Nephron progenitor cell (in vitro differentiated cells): ENCODE measurements at regions not wholly inside any gene's neighbourhood (a gene's known extent, or its start where the extent isn't known, plus 50 kb on each side); places are given as distances from the start of the nearest gene placed in this dataset.

Experiments used
- DNase-seq: peaks from one replicate; pipeline ENCODE4 v3.0.0; 2021
- H3K27ac Mint-ChIP-seq: 2 replicates; pipeline ENCODE4 v1.8.0; 2021; ENCODE audit warnings: mild to moderate bottlenecking, moderate library complexity, mixed read lengths
- H3K27me3 Mint-ChIP-seq: 2 replicates; pipeline ENCODE4 v1.8.0; 2021; ENCODE audit warnings: mild to moderate bottlenecking, low read depth, mixed read lengths; ENCODE audit not compliant: poor library complexity
- H3K36me3 Mint-ChIP-seq: 2 replicates; pipeline ENCODE4 v1.8.0; 2021; ENCODE audit warnings: low read depth, mixed read lengths
- H3K4me1 Mint-ChIP-seq: 2 replicates; pipeline ENCODE4 v1.8.0; 2021; ENCODE audit warnings: mixed read lengths
- H3K4me3 Mint-ChIP-seq: 2 replicates; pipeline ENCODE4 v1.8.0; 2021; ENCODE audit warnings: mild to moderate bottlenecking, moderate library complexity, mixed read lengths
- H3K9me3 Mint-ChIP-seq: 2 replicates; pipeline ENCODE4 v1.8.0; 2021; ENCODE audit warnings: mild to moderate bottlenecking, moderate library complexity, mixed read lengths
- CTCF ChIP-seq: fragments of 200-600 bp; sonication (generic); IDR thresholded peaks from 2 replicates; pipeline ENCODE4 v1.5.0; 2021; ENCODE audit warnings: antibody characterized with exemption

GRCh38 chr7:53806119-53806518, 736.1 kb upstream of the VSTM2A start:
- H3K4me1 Mint-ChIP-seq, result no peaks in the 10 kb centered on the region
- no peak for TF ChIP-seq CTCF
- H3K36me3 Mint-ChIP-seq, result no peaks in the 10 kb centered on the region
- H3K27me3 Mint-ChIP-seq, result no peaks in the 10 kb centered on the region
- H3K4me3 Mint-ChIP-seq, result no peak overlapping the region
- no peaks in the 10 kb centered on the region for H3K9me3 Mint-ChIP-seq
- no peak overlapping the region for H3K27ac Mint-ChIP-seq
- no peak for DNase-seq

GRCh38 chr7:53811555-53812079, 730.6 kb upstream of the VSTM2A start:
- no peak for TF ChIP-seq CTCF
- H3K4me3 Mint-ChIP-seq, result no peak overlapping the region

GRCh38 chr7:53812135-53812534, 730.0 kb upstream of the VSTM2A start:
- Mint-ChIP-seq H3K36me3 (no peaks in the 10 kb centered on the region), H3K9me3 (no peaks in the 10 kb centered on the region), H3K27ac (no peak overlapping the region), H3K4me3 (no peak overlapping the region), H3K4me1 (no peaks in the 10 kb centered on the region), H3K27me3 (no peaks in the 10 kb centered on the region)
- DNase-seq, result no peak
- no peak for TF ChIP-seq CTCF

More at GRCh38 chr7:53811555-53812079, 730.6 kb upstream of the VSTM2A start:
- Mint-ChIP-seq H3K9me3 (no peaks in the 10 kb centered on the region), H3K27me3 (no peaks in the 10 kb centered on the region), H3K27ac (no peak overlapping the region), H3K4me1 (no peaks in the 10 kb centered on the region), H3K36me3 (no peaks in the 10 kb centered on the region)
- DNase-seq, result no peak

GRCh38 chr7:53835301-53835700, 706.9 kb upstream of the VSTM2A start:
- no peaks in the 10 kb centered on the region for H3K27me3 Mint-ChIP-seq
- H3K4me3 Mint-ChIP-seq, result no peak overlapping the region
- no peaks in the 10 kb centered on the region for H3K4me1 Mint-ChIP-seq
- H3K9me3 Mint-ChIP-seq, result no peaks in the 10 kb centered on the region
- H3K27ac Mint-ChIP-seq, result no peak overlapping the region
- no peak for TF ChIP-seq CTCF
- DNase-seq, result no peak
- no peaks in the 10 kb centered on the region for H3K36me3 Mint-ChIP-seq

- H3K9me3 Mint-ChIP-seq, result no peaks in the 10 kb centered on the region
- no peak for DNase-seq
- no peak overlapping the region for H3K27ac Mint-ChIP-seq
- H3K4me1 Mint-ChIP-seq, result no peaks in the 10 kb centered on the region
- no peak overlapping the region for H3K4me3 Mint-ChIP-seq
- no peaks in the 10 kb centered on the region for H3K36me3 Mint-ChIP-seq
- H3K27me3 Mint-ChIP-seq, result peaks cover 4% of the 10 kb centered on the region
- TF ChIP-seq CTCF, result no peak
Measured at GRCh38 chr7:53877688-53878087, 664.5 kb upstream of the VSTM2A start.

GRCh38 chr7:53900856-53901528, 641.2 kb upstream of the VSTM2A start:
- Mint-ChIP-seq H3K36me3 (no peaks in the 10 kb centered on the region), H3K4me1 (no peaks in the 10 kb centered on the region), H3K4me3 (no peak overlapping the region), H3K27ac (no peak overlapping the region), H3K9me3 (no peaks in the 10 kb centered on the region), H3K27me3 (no peaks in the 10 kb centered on the region)
- TF ChIP-seq CTCF, result no peak
- no peak for DNase-seq
